Heart right ventricle (tissue), 16 donors: ENCODE measurements at regions not wholly inside any gene's neighbourhood (a gene's known extent, or its start where the extent isn't known, plus 50 kb on each side); places are given as distances from the start of the nearest gene placed in this dataset.

Experiments
- ATAC-seq, 8 donors: fragments of 200-7000 bp; cut with Tn5 transposase; one replicate each; pipeline ENCODE4 v1.9.1; 2020; ENCODE audit warnings: mild to moderate bottlenecking in 8 of 8, moderate library complexity in 8 of 8, moderate number of reproducible peaks in 1 of 8
- DNase-seq, 2 donors: peaks; one replicate each; pipeline ENCODE4 v3.0.0-alpha.2; 2020
- H3K27ac ChIP-seq, 10 donors: fragments of 200-600 bp; sonication (generic) in 2 of 10; one replicate each; pipeline versions ENCODE4 v1.5.0 to v1.8.0; 2020 to 2022; ENCODE audit warnings: mild to moderate bottlenecking in 3 of 10
- H3K27me3 ChIP-seq, 7 donors: fragments of 200-600 bp; one replicate each; pipeline ENCODE4 v1.8.0; 2021 to 2022; ENCODE audit warnings: mild to moderate bottlenecking in 2 of 7
- H3K36me3 ChIP-seq, 9 donors: fragments of 200-600 bp; sonication (generic) in 1 of 9; one replicate each; pipeline versions ENCODE4 v1.5.0 to v1.8.0; 2020 to 2022; ENCODE audit warnings: mild to moderate bottlenecking in 2 of 9
- H3K4me1 ChIP-seq, 9 donors: fragments of 200-600 bp; sonication (generic) in 1 of 9; one replicate each; pipeline versions ENCODE4 v1.5.0 to v1.8.0; 2020 to 2022; ENCODE audit warnings: mild to moderate bottlenecking in 4 of 9
- H3K4me3 ChIP-seq, 10 donors: fragments of 200-600 bp; sonication (generic) in 2 of 10; one replicate each; pipeline versions ENCODE4 v1.5.0 to v1.8.0; 2020 to 2022; ENCODE audit warnings: mild to moderate bottlenecking in 7 of 10, moderate library complexity in 2 of 10
- H3K9me3 ChIP-seq, 11 donors: fragments of 200-600 bp in 10 of 11; sonication (generic) in 2 of 11; one replicate each; pipeline versions ENCODE4 v1.5.0 to v1.8.0; 2013 to 2022; ENCODE audit warnings: mild to moderate bottlenecking in 2 of 11, control low read depth in 1 of 11, moderate library complexity in 1 of 11
- CTCF ChIP-seq, 9 donors: fragments of 200-600 bp; sonication (generic) in 2 of 9; IDR thresholded peaks; one replicate each; pipeline versions ENCODE4 v1.5.0 to v1.8.0; 2021 to 2022; ENCODE audit warnings: antibody characterized with exemption in 9 of 9, mild to moderate bottlenecking in 5 of 9, moderate library complexity in 1 of 9
- WGBS, 2 donors: extraction: QIAGEN DNeasy Blood & Tissue Kit; methylation state at CpG; one replicate each; pipeline ENCODE4 v1.1.7; 2013; ENCODE audit warnings: inconsistent platforms in 1 of 2; 5-methylcytosine and 5-hydroxymethylcytosine counted together
- intact Hi-C, 10 donors: fragments of 100-400 bp; cut with DNase I; formaldehyde crosslinking; loops; one replicate each; pipeline versions ENCODE4 v1.11.1 to v1.14.2; 2022
- donor health status: Arrhythmogenic right ventricular cardiomyopathy.
- donor health status: ischemic (EF 13 %, LVEDD 7.1; RV severe dilation, severe dysfunction).
- donor health status: healthy with polysubstance abuse.
- donor health status: DM: no; HTN: yes; CAD: no.
- donor health status: DM: no; HTN: no; CAD: no.
- donor health status: ischemic (EF 25% LVEDD 6.9; RV normal size, moderate dysfunction).
- donor health status: ischemic (EF 25% LVEDD 5.7; RV mildly dilated, moderate dysfunction).
- donor health status: healthy.
- donor health status: DM: yes; HTN: yes; CAD: no.
- donor health status: Ischemic cardiomyopathy.
- donor health status: ischemic (EF 35%, LVEDD 5.7; RV mildly dilated, moderate dysfunction).
- donor health status: nonischemic (EF 11% LVEDD 7.7; RV severe dilation, severe dysfunction).
- donor health status: DM: yes; HTN: yes; CAD: no.
- donor health status: PGD.
- donor health status: ischemic (EF 29% LVEDD 5.4; RV normal size, mild dysfunction).
- donor health status: nonischemic (EF 23%, LVEDD 6.1; RV moderate dilation, normal function).

- Histone ChIP-seq H3K4me3 (no peak overlapping the region), H3K4me1 (no peaks in the 10 kb centered on the region), H3K36me3 (no peaks in the 10 kb centered on the region), H3K27me3 (no peaks in the 10 kb centered on the region), H3K27ac (no peak overlapping the region), H3K9me3 (peaks cover 0 to 5% (median 0%) of the 10 kb centered on the region in 11 donors)
- no peak for TF ChIP-seq CTCF (IDR thresholded peaks at IDR 0.05)
- intact Hi-C loops = no loop called here
- DNase-seq (no peak), ATAC-seq (no peak)
Observed at GRCh38 chr1:98292994-98293393, 368.5 kb upstream of the SNX7 start.

GRCh38 chr1:98289311-98289710 lies 368.5 kb upstream of the DPYD start:
- no peak for ATAC-seq
- no peak for TF ChIP-seq CTCF (IDR thresholded peaks at IDR 0.05)
- no peak for DNase-seq

GRCh38 chr1:98288494-98288893 lies 367.7 kb upstream of the DPYD start:
- peaks cover 0 to 5% (median 0%) of the 10 kb centered on the region in 11 donors for H3K9me3 ChIP-seq
- no peak overlapping the region for H3K27ac ChIP-seq
- WGBS, 2 donors = 84 to 87% methylated on average over 2 of the region's 2 CpGs
- no peaks in the 10 kb centered on the region for H3K36me3 ChIP-seq
- H3K4me3 ChIP-seq = no peak overlapping the region
- H3K4me1 ChIP-seq = peaks cover 0 to 3% (median 0%) of the 10 kb centered on the region in 9 donors
- no peaks in the 10 kb centered on the region for H3K27me3 ChIP-seq
- DNase-seq (no peak), ATAC-seq (no peak)
- intact Hi-C loops = no loop called here
- no peak for TF ChIP-seq CTCF (IDR thresholded peaks at IDR 0.05)

More at GRCh38 chr1:98289311-98289710, 368.5 kb upstream of the DPYD start:
- intact Hi-C loops = no loop called here
- WGBS, 2 donors = 75 to 76% methylated on average over 1 of the region's 1 CpG
- Histone ChIP-seq H3K4me1 (peaks cover 0 to 3% (median 0%) of the 10 kb centered on the region in 9 donors), H3K9me3 (peaks cover 0 to 5% (median 0%) of the 10 kb centered on the region in 11 donors), H3K4me3 (no peak overlapping the region), H3K27ac (no peak overlapping the region), H3K36me3 (no peaks in the 10 kb centered on the region), H3K27me3 (no peaks in the 10 kb centered on the region)

- Histone ChIP-seq H3K27ac (no peak overlapping the region), H3K36me3 (no peaks in the 10 kb centered on the region), H3K4me3 (no peak overlapping the region), H3K9me3 (peaks cover 0 to 5% (median 0%) of the 10 kb centered on the region in 11 donors), H3K27me3 (no peaks in the 10 kb centered on the region), H3K4me1 (peaks cover 0 to 3% (median 0%) of the 10 kb centered on the region in 9 donors)
- no peak for TF ChIP-seq CTCF (IDR thresholded peaks at IDR 0.05)
- no peak for ATAC-seq
- intact Hi-C loops = no loop called here
- 82 to 86% methylated on average over 2 of the region's 2 CpGs for whole genome bisulfite sequencing, 2 donors
- no peak for DNase-seq
Observed at GRCh38 chr1:98287626-98288025, 366.8 kb upstream of the DPYD start.
